HCT116 (cell line): ENCODE measurements at regions not wholly inside any gene's neighbourhood (a gene's known extent, or its start where the extent isn't known, plus 50 kb on each side); places are given as distances from the start of the nearest gene placed in this dataset.

ENCODE experiments used
- ATAC-seq: fragments of 200-7000 bp; cut with Tn5 transposase; 2 replicates; pipeline ENCODE4 v1.9.1; 2020; ENCODE audit warnings: mild to moderate bottlenecking, moderate library complexity
- BruUV-seq: library from RNA; stranded (reverse); fragments of 400-500 nt; replicated peaks from 2 replicates; lab custom pipeline; 2021; lab: Mats Ljungman, UMichigan
- CTCF ChIA-PET: fragments of 300-600 bp; sonication (Branson Sonifier 250); formaldehyde crosslinking; loops from one replicate; lab custom pipeline; 2021; ENCODE audit warnings: antibody characterized with exemption; lab: Charles Lee
- POLR2A ChIA-PET: fragments of 300-600, 350-600 bp; sonication (Branson Sonifier 250); formaldehyde crosslinking; loops from one replicate; lab custom pipeline; 2021; ENCODE audit warnings: antibody characterized with exemption; lab: Charles Lee
- RAD21 ChIA-PET, 2 experiments: fragments of 300-600 bp; sonication (Branson Sonifier 250); formaldehyde crosslinking; loops; one replicate each; lab custom pipeline; 2023; ENCODE audit warnings: low total read pairs in 2 of 2; ENCODE audit not compliant: uncharacterized antibody in 2 of 2, unreplicated experiment in 2 of 2, low non-redundant PET in 1 of 2; lab: Charles Lee
- DNase-seq: peaks from one replicate; pipeline ENCODE4 v3.0.0-alpha.2; 2010; ENCODE audit warnings: low read depth, low spot score
- H2AFZ ChIP-seq: fragments of 200-600 bp; shearing (Covaris generic), sonication (generic); 2 replicates; pipeline ENCODE4 v1.6.1; 2017; ENCODE audit warnings: low read depth, mixed run types, mixed read lengths, antibody characterized with exemption, low read length; ENCODE audit not compliant: poor library complexity, severe bottlenecking
- H3K27ac ChIP-seq: 2 replicates; pipeline ENCODE4 v1.5.1; 2012; ENCODE audit warnings: low read depth, low read length
- H3K27me3 ChIP-seq: fragments of 200-600 bp; sonication (generic); 2 replicates; pipeline ENCODE4 v1.6.1; 2016; ENCODE audit warnings: mixed run types, low read length, mixed read lengths; ENCODE audit not compliant: insufficient read depth
- H3K36me3 ChIP-seq, 2 experiments: fragments of 200-500 bp in 1 of 2; fragments of 200-600 bp in 1 of 2; sonication (Bioruptor generic) in 1 of 2; sonication (generic) in 1 of 2; 2 replicates each; pipeline versions ENCODE4 v1.5.1 to v1.6.1; 2014 to 2016; ENCODE audit warnings: low read length in 2 of 2, inconsistent platforms in 1 of 2, mixed read lengths in 1 of 2, mixed run types in 1 of 2; ENCODE audit not compliant: insufficient read depth in 2 of 2, control insufficient read depth in 1 of 2
- H3K4me1 ChIP-seq, 2 experiments: fragments of 200-600 bp in 1 of 2; sonication (generic) in 1 of 2; 2 replicates each; pipeline versions ENCODE4 v1.5.1 to v1.6.1; 2012 to 2017; ENCODE audit warnings: low read length in 2 of 2, inconsistent platforms in 1 of 2, mild to moderate bottlenecking in 1 of 2, mixed read lengths in 1 of 2, mixed run types in 1 of 2, moderate library complexity in 1 of 2; ENCODE audit not compliant: insufficient read depth in 2 of 2, control insufficient read depth in 1 of 2
- H3K4me2 ChIP-seq: fragments of 200-600 bp; sonication (generic); 2 replicates; pipeline ENCODE4 v1.6.1; 2017; ENCODE audit warnings: mixed run types, low read length, mixed read lengths
- H3K4me3 ChIP-seq, 2 experiments: fragments of 200-600 bp in 1 of 2; sonication (generic) in 1 of 2; replicated peaks in 1 of 2; 2 replicates each; pipeline ENCODE4 v1.5.1; 2011 to 2016; ENCODE audit warnings: low read length in 2 of 2, control low read depth in 1 of 2, low read depth in 1 of 2, mild to moderate bottlenecking in 1 of 2, mixed read lengths in 1 of 2, mixed run types in 1 of 2
- H3K79me2 ChIP-seq: fragments of 200-600 bp; sonication (generic); 2 replicates; pipeline ENCODE4 v1.6.1; 2017; ENCODE audit warnings: mild to moderate bottlenecking, mixed run types, low read length, moderate library complexity, mixed read lengths; ENCODE audit not compliant: insufficient read depth
- H3K9ac ChIP-seq: fragments of 200-600 bp; sonication (generic); 2 replicates; pipeline ENCODE4 v1.6.1; 2016; ENCODE audit warnings: low read length, mixed read lengths
- H3K9me2 ChIP-seq: fragments of 200-600 bp; sonication (generic), shearing (Covaris generic); 2 replicates; pipeline ENCODE4 v1.6.1; 2017; ENCODE audit warnings: mixed run types, mild to moderate bottlenecking, moderate library complexity; ENCODE audit not compliant: insufficient read depth
- H3K9me3 ChIP-seq, 2 experiments: fragments of 200-500 bp in 1 of 2; fragments of 200-600 bp in 1 of 2; sonication (Bioruptor generic) in 1 of 2; sonication (generic) in 1 of 2; 2 replicates each; pipeline ENCODE4 v1.6.1; 2014 to 2017; ENCODE audit warnings: low read length in 2 of 2, mixed read lengths in 2 of 2, inconsistent platforms in 1 of 2, low read depth in 1 of 2, mild to moderate bottlenecking in 1 of 2, mixed run types in 1 of 2, moderate library complexity in 1 of 2; ENCODE audit not compliant: control insufficient read depth in 1 of 2, insufficient read depth in 1 of 2
- H4K20me1 ChIP-seq: fragments of 200-600 bp; sonication (generic), shearing (Covaris generic); 2 replicates; pipeline ENCODE4 v1.6.1; 2017; ENCODE audit warnings: mixed run types, mild to moderate bottlenecking, moderate library complexity; ENCODE audit not compliant: insufficient read depth
- CEBPB ChIP-seq: IDR thresholded peaks from 2 replicates; pipeline ENCODE4 v1.6.1; 2012; ENCODE audit warnings: low read depth
- EZH2 ChIP-seq: fragments of 200-600 bp; sonication (generic); IDR thresholded peaks from 2 replicates; pipeline ENCODE4 v1.6.1; 2017; ENCODE audit warnings: antibody characterized with exemption, mixed run types
- EZH2phosphoT487 ChIP-seq: fragments of 200-600 bp; IDR thresholded peaks from 2 replicates; pipeline ENCODE4 v1.6.1; 2018; ENCODE audit warnings: antibody characterized with exemption, borderline replicate concordance
- FOSL1 ChIP-seq: IDR thresholded peaks from 2 replicates; pipeline ENCODE4 v1.6.1; 2012; ENCODE audit warnings: low read depth
- JUND ChIP-seq: IDR thresholded peaks from 2 replicates; pipeline ENCODE4 v1.6.1; 2012
- POLR2AphosphoS5 ChIP-seq: IDR thresholded peaks from 2 replicates; pipeline ENCODE4 v1.6.1; 2011; ENCODE audit warnings: mild to moderate bottlenecking, low read depth, low read length, moderate library complexity
- RAD21 ChIP-seq: IDR thresholded peaks from 2 replicates; pipeline ENCODE4 v1.6.1; 2012; ENCODE audit warnings: low read depth, mild to moderate bottlenecking
- SIN3A ChIP-seq: IDR thresholded peaks from 2 replicates; pipeline ENCODE4 v1.6.1; 2012; ENCODE audit warnings: low read depth
- ZFX ChIP-seq: fragments of 450-650 bp; IDR thresholded peaks from 2 replicates; pipeline ENCODE4 v1.6.1; 2017
- ZNF274 ChIP-seq: fragments of 200-500 bp; sonication (Bioruptor generic); IDR thresholded peaks from 2 replicates; pipeline ENCODE4 v1.6.1; 2014; ENCODE audit warnings: mild to moderate bottlenecking, low read depth, low read length, inconsistent platforms
- intact Hi-C: fragments of 100-400 bp; cut with micrococcal nuclease; formaldehyde crosslinking; loops from 2 replicates; pipeline ENCODE4 v1.10.0; 2022
- TF ChIP-seq, protein P1 (sequence below): IDR thresholded peaks from 2 replicates; pipeline ENCODE4 v1.6.1; 2011; ENCODE audit warnings: mild to moderate bottlenecking, low read length, moderate library complexity; ENCODE audit not compliant: insufficient replicate concordance; ENCODE audit errors: extremely low read depth

DNA sequence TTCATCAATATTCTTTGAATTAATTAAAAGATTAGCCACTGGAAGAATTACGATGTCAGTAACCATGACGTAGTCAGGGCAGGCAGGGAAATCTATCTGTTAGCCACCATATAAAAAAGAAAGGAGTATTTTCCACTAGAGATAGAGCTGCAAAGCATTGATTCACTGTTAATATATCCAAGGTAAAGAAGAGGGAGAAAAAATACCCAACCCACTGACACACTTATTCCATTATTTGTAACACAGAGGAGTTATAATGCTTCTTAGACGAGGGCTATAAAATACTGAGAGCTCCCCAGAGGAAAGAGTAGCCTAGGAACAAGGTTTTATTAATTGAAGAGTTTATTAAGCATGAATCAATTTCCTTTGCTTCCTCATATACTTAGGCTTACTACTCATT is 382.2 kb upstream of the CDH6 start:
- Histone ChIP-seq H3K9me3 (peaks cover 22 to 30% of the 10 kb centered on the region in 2 experiments; a peak in 2 of 4 replicates), H3K36me3 (no peaks in the 10 kb centered on the region), H3K4me1 (no peaks in the 10 kb centered on the region)
- no peak for DNase-seq
- TF ChIP-seq ZNF274: no peak
- no peak for TF ChIP-seq JUND
- no peak for TF ChIP-seq POLR2AphosphoS5
- TF ChIP-seq CEBPB: no peak
- TF ChIP-seq, protein P1, sequence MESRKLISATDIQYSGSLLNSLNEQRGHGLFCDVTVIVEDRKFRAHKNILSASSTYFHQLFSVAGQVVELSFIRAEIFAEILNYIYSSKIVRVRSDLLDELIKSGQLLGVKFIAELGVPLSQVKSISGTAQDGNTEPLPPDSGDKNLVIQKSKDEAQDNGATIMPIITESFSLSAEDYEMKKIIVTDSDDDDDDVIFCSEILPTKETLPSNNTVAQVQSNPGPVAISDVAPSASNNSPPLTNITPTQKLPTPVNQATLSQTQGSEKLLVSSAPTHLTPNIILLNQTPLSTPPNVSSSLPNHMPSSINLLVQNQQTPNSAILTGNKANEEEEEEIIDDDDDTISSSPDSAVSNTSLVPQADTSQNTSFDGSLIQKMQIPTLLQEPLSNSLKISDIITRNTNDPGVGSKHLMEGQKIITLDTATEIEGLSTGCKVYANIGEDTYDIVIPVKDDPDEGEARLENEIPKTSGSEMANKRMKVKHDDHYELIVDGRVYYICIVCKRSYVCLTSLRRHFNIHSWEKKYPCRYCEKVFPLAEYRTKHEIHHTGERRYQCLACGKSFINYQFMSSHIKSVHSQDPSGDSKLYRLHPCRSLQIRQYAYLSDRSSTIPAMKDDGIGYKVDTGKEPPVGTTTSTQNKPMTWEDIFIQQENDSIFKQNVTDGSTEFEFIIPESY: no peak
- TF ChIP-seq EZH2: no peak
- no peak for TF ChIP-seq SIN3A
- no peak for TF ChIP-seq RAD21
- TF ChIP-seq EZH2phosphoT487: no peak
- no peak for TF ChIP-seq FOSL1
- TF ChIP-seq, all 23 proteins: peak for 0
- Histone ChIP-seq H3K4me2 (no peak overlapping the region), H3K27me3 (no peaks in the 10 kb centered on the region), H3K79me2 (no peaks in the 10 kb centered on the region), H3K27ac (no peak overlapping the region), H3K9me2 (no peaks in the 10 kb centered on the region), H2AFZ (no peak overlapping the region), H4K20me1 (no peaks in the 10 kb centered on the region), H3K9ac (no peak overlapping the region), H3K4me3 (no peak overlapping the region)
- ChIA-PET RAD21 (no interaction called here), POLR2A (no interaction called here), CTCF (no interaction called here)
- BruUV-seq: no TSS peak
- intact Hi-C loops: no loop called here
- ATAC-seq: no peak

- DNase-seq: no peak
- Histone ChIP-seq H3K27ac (no peak overlapping the region), H3K9me3 (peaks cover 27 to 28% of the 10 kb centered on the region in 2 experiments; a peak in 2 of 4 replicates), H3K79me2 (no peaks in the 10 kb centered on the region), H3K9ac (no peak overlapping the region), H3K4me3 (no peak overlapping the region), H3K4me2 (no peak overlapping the region), H2AFZ (no peak overlapping the region), H4K20me1 (no peaks in the 10 kb centered on the region), H3K9me2 (no peaks in the 10 kb centered on the region), H3K4me1 (no peaks in the 10 kb centered on the region), H3K27me3 (no peaks in the 10 kb centered on the region), H3K36me3 (no peaks in the 10 kb centered on the region)
- RAD21 ChIA-PET: no interaction called here
- intact Hi-C loops: no loop called here
- POLR2A ChIA-PET: no interaction called here
- no peak for TF ChIP-seq ZFX
- no TSS peak for BruUV-seq
- no peak for ATAC-seq
- CTCF ChIA-PET: no interaction called here
Measured at GRCh38 chr5:30809933-30810332, 383.6 kb upstream of the CDH6 start.
